Fibroblast of lung (primary cell): ENCODE measurements at regions not wholly inside any gene's neighbourhood (a gene's known extent, or its start where the extent isn't known, plus 50 kb on each side); places are given as distances from the start of the nearest gene placed in this dataset.

Experiments
- DNase-seq, 2 donors: peaks; one replicate each; pipeline versions ENCODE4 v3.0.0 to v3.0.0-alpha.2; 2010; ENCODE audit warnings: low read depth in 2 of 2
- H2AFZ ChIP-seq: 2 replicates; pipeline ENCODE4 v1.5.1; 2012; ENCODE audit warnings: low read length, control low read depth, inconsistent platforms
- H3K27ac ChIP-seq: 2 replicates; pipeline ENCODE4 v1.5.1; 2011; ENCODE audit warnings: low read length, control low read depth; ENCODE audit not compliant: insufficient read depth
- H3K27me3 ChIP-seq: 2 replicates; pipeline ENCODE4 v1.5.1; 2011; ENCODE audit warnings: mild to moderate bottlenecking, low read length; ENCODE audit not compliant: control insufficient read depth, insufficient read depth
- H3K36me3 ChIP-seq: 2 replicates; pipeline ENCODE4 v1.5.1; 2011; ENCODE audit warnings: low read length; ENCODE audit not compliant: control insufficient read depth, insufficient read depth
- H3K4me1 ChIP-seq: 2 replicates; pipeline ENCODE4 v1.5.1; 2011; ENCODE audit warnings: low read length; ENCODE audit not compliant: control insufficient read depth, insufficient read depth; ENCODE audit errors: extremely low read depth
- H3K4me2 ChIP-seq: 2 replicates; pipeline ENCODE4 v1.5.1; 2011; ENCODE audit warnings: low read length, control low read depth; ENCODE audit not compliant: insufficient read depth; ENCODE audit errors: extremely low read depth
- H3K4me3 ChIP-seq, 4 experiments: fragments of 200-600 bp in 1 of 4; sonication (generic) in 1 of 4; replicated peaks in 1 of 4; 2 replicates each; pipeline ENCODE4 v1.5.1; 2011 to 2016; ENCODE audit warnings: low read length in 4 of 4, low read depth in 3 of 4, mild to moderate bottlenecking in 3 of 4, control low read depth in 2 of 4, inconsistent platforms in 1 of 4, mixed read lengths in 1 of 4; ENCODE audit not compliant: insufficient read depth in 1 of 4; ENCODE audit errors: control extremely low read depth in 1 of 4
- H3K79me2 ChIP-seq: 2 replicates; pipeline ENCODE4 v1.5.1; 2012; ENCODE audit warnings: mild to moderate bottlenecking, low read length, inconsistent platforms; ENCODE audit not compliant: control insufficient read depth, insufficient read depth
- H3K9ac ChIP-seq: 2 replicates; pipeline ENCODE4 v1.5.1; 2011; ENCODE audit warnings: mild to moderate bottlenecking, low read length, control low read depth; ENCODE audit not compliant: insufficient read depth
- H3K9me3 ChIP-seq: 2 replicates; pipeline ENCODE4 v1.5.1; 2012; ENCODE audit warnings: low read depth, low read length; ENCODE audit not compliant: control insufficient read depth, insufficient read depth
- H4K20me1 ChIP-seq: 2 replicates; pipeline ENCODE4 v1.5.1; 2011; ENCODE audit warnings: low read length; ENCODE audit not compliant: control insufficient read depth, insufficient read depth; ENCODE audit errors: extremely low read depth
- EZH2 ChIP-seq: IDR thresholded peaks from 2 replicates; pipeline ENCODE4 v1.5.1; 2012; ENCODE audit warnings: low read length, control low read depth, mild to moderate bottlenecking; ENCODE audit errors: missing control alignments
- TF ChIP-seq, protein P1 (sequence below), 2 donors: IDR thresholded peaks in 1 of 2; conservative IDR thresholded peaks in 1 of 2; 1 replicate in 1 of 2; 2 replicates in 1 of 2; pipeline ENCODE4 v1.5.1; 2011 to 2012; ENCODE audit warnings: low read length in 2 of 2, control low read depth in 1 of 2, inconsistent platforms in 1 of 2, low read depth in 1 of 2, mild to moderate bottlenecking in 1 of 2

DNA sequence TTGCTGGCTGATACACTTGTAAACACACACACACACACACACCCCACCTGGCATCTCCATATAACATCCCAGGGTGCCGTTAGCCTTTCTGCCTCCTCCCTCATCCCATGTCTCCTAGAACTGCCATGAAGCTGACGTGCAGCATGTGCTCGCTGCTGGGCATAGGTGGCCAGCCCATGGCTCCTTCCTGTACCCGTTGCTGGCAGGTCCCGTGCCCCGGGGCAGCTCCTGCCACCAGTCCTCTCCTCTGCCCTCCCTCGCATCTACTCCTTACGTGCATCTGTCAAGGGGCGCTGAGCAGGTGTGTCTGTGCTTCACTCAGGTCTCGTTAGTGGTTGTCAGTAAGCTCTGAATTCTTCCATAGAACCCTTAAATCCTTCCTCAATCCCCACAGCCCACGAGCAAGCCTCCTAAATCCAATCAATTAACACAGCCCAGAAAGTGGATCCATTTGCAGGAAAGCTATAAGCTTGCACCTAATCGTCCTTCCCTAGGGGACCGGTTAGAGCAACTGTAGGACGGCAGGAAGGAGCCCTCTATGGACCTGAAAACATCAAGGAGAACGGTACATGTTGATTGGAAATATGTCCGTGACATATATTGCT, 218.1 kb upstream of the FOXF1 start:
- no peak overlapping the region for H3K4me3 ChIP-seq
- H3K4me1 ChIP-seq, result peaks cover 5% of the 10 kb centered on the region
- DNase-seq, result no peak
- H3K27me3 ChIP-seq, result peaks cover 15% of the 10 kb centered on the region
- H3K79me2 ChIP-seq, result no peaks in the 10 kb centered on the region
- TF ChIP-seq, protein P1, sequence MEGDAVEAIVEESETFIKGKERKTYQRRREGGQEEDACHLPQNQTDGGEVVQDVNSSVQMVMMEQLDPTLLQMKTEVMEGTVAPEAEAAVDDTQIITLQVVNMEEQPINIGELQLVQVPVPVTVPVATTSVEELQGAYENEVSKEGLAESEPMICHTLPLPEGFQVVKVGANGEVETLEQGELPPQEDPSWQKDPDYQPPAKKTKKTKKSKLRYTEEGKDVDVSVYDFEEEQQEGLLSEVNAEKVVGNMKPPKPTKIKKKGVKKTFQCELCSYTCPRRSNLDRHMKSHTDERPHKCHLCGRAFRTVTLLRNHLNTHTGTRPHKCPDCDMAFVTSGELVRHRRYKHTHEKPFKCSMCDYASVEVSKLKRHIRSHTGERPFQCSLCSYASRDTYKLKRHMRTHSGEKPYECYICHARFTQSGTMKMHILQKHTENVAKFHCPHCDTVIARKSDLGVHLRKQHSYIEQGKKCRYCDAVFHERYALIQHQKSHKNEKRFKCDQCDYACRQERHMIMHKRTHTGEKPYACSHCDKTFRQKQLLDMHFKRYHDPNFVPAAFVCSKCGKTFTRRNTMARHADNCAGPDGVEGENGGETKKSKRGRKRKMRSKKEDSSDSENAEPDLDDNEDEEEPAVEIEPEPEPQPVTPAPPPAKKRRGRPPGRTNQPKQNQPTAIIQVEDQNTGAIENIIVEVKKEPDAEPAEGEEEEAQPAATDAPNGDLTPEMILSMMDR (conservative IDR thresholded peaks at IDR 0.05 in 1 of 2, IDR thresholded peaks at IDR 0.05 in 1 of 2; ENCODE audit: low read depth in 1 of 2, low read length in 2 of 2), result no peak
- TF ChIP-seq EZH2, result no peak
- no peaks in the 10 kb centered on the region for H3K36me3 ChIP-seq
- H3K9me3 ChIP-seq, result no peaks in the 10 kb centered on the region
- H2AFZ ChIP-seq, result no peak overlapping the region
- no peak overlapping the region for H3K4me2 ChIP-seq
- H4K20me1 ChIP-seq, result no peaks in the 10 kb centered on the region
- no peak overlapping the region for H3K9ac ChIP-seq
- H3K27ac ChIP-seq, result no peak overlapping the region

DNA sequence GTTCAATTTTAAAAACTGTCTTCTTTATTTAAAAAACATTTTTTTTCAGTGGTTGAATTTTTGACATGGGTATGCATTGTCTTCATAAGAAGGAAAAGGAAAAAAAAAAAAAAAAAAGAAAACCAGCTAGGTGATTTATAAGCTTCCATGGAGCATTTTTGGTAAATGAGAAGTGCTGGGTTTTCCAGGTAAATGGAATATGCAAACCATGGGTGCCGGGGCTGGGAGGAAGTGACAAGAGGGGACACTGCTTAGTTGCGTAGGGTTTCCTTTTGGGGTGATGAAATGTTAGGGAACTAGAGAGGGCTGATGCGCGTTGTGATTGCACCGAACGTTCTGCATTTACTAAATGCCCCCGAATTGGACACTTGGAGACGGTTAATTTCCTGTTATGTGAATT, 217.4 kb upstream of the FOXF1 start:
- no peaks in the 10 kb centered on the region for H3K79me2 ChIP-seq
- H3K4me1 ChIP-seq, result peaks cover 9% of the 10 kb centered on the region
- H3K27me3 ChIP-seq, result peaks cover 9% of the 10 kb centered on the region
- no peak overlapping the region for H3K4me2 ChIP-seq
- H3K27ac ChIP-seq, result no peak overlapping the region
- no peak for DNase-seq
- H3K4me3 ChIP-seq, result no peak overlapping the region
- H2AFZ ChIP-seq, result no peak overlapping the region
- no peaks in the 10 kb centered on the region for H3K9me3 ChIP-seq
- no peak overlapping the region for H3K9ac ChIP-seq
- TF ChIP-seq, protein P1 (conservative IDR thresholded peaks at IDR 0.05 in 1 of 2, IDR thresholded peaks at IDR 0.05 in 1 of 2; ENCODE audit: low read depth in 1 of 2, low read length in 2 of 2), result no peak
- no peaks in the 10 kb centered on the region for H3K36me3 ChIP-seq
- H4K20me1 ChIP-seq, result no peaks in the 10 kb centered on the region

DNA sequence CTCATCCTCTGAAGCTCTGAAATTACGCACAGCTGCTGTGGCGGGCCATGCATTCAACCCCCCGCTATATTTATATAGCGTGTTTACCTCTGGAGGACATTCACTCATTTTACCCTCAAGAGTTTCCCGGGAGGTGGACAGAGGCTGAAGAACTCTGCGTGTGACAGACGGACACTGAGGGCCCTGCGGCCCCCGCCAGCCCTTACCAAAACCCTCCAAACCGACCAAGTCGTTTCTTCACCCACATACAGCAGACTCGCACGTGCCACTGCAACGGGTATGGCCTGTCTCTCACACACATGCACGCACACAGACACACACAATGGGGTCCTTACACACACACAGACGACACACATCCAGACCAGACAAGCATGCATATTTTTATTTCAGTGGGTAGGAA, 216.4 kb upstream of the FOXF1 start:
- no peaks in the 10 kb centered on the region for H3K79me2 ChIP-seq
- no peaks in the 10 kb centered on the region for H3K36me3 ChIP-seq
- DNase-seq, result no peak
- no peak overlapping the region for H2AFZ ChIP-seq
- H3K4me3 ChIP-seq, result no peak overlapping the region
- no peak overlapping the region for H3K27ac ChIP-seq
- H3K4me1 ChIP-seq, result peaks cover 17% of the 10 kb centered on the region
- H3K9me3 ChIP-seq, result no peaks in the 10 kb centered on the region
- H3K27me3 ChIP-seq, result peaks cover 1% of the 10 kb centered on the region
- no peaks in the 10 kb centered on the region for H4K20me1 ChIP-seq
- H3K4me2 ChIP-seq, result no peak overlapping the region
- H3K9ac ChIP-seq, result no peak overlapping the region
- TF ChIP-seq, protein P1 (conservative IDR thresholded peaks at IDR 0.05 in 1 of 2, IDR thresholded peaks at IDR 0.05 in 1 of 2; ENCODE audit: low read depth in 1 of 2, low read length in 2 of 2), result no peak
- TF ChIP-seq EZH2, result no peak
